ENCODE measurements at regions not wholly inside any gene's neighbourhood (a gene's known extent, or its start where the extent isn't known, plus 50 kb on each side); places are given as distances from the start of the nearest gene placed in this dataset.

DNA sequence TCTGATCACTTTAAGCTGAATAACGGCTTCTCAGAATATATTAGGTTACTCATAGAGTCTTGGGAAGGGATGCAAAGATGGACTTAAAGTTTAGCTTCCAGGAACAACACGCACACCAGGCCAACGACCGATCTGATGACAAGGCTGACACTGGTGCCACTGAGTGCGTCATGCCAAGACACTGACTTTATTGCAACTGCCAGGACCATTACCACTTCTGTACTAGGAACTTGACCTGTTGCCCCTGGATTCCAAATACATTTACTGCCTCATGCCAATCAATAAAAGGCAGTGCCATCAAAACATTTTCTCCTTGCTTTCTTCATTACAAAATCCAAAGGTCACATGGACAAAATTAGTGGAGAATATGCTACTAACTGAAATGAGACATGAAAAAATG is 505.9 kb upstream of the CTSO start:
- no peaks in the 10 kb centered on the region for H3K36me3 ChIP-seq (ENCODE audit: insufficient read depth, low read length)
- no peak for TF ChIP-seq EZH2phosphoT487 (IDR thresholded peaks at IDR 0.05; ENCODE audit: borderline replicate concordance, low read depth, low read length)
- TF ChIP-seq, protein P1, sequence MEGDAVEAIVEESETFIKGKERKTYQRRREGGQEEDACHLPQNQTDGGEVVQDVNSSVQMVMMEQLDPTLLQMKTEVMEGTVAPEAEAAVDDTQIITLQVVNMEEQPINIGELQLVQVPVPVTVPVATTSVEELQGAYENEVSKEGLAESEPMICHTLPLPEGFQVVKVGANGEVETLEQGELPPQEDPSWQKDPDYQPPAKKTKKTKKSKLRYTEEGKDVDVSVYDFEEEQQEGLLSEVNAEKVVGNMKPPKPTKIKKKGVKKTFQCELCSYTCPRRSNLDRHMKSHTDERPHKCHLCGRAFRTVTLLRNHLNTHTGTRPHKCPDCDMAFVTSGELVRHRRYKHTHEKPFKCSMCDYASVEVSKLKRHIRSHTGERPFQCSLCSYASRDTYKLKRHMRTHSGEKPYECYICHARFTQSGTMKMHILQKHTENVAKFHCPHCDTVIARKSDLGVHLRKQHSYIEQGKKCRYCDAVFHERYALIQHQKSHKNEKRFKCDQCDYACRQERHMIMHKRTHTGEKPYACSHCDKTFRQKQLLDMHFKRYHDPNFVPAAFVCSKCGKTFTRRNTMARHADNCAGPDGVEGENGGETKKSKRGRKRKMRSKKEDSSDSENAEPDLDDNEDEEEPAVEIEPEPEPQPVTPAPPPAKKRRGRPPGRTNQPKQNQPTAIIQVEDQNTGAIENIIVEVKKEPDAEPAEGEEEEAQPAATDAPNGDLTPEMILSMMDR (conservative IDR thresholded peaks at IDR 0.05; ENCODE audit: low read length) = no peak
- H2AFZ ChIP-seq (ENCODE audit: low read length) = no peak overlapping the region
- ChIA-PET CTCF (ENCODE audit: unreplicated experiment) (no interaction called here), POLR2A (no interaction called here)
- H4K20me1 ChIP-seq (ENCODE audit: insufficient read depth, low read length) = no peaks in the 10 kb centered on the region
- H3K9me3 ChIP-seq (ENCODE audit: low read length) = no peaks in the 10 kb centered on the region
- H3K27ac ChIP-seq (ENCODE audit: low read depth, low read length, poor library complexity, severe bottlenecking) = no peak overlapping the region
- intact Hi-C loops (cut with micrococcal nuclease; ENCODE audit: unreplicated experiment) = no loop called here
- H3K4me2 ChIP-seq (ENCODE audit: low read length) = no peak overlapping the region
- no peaks in the 10 kb centered on the region for H3K4me1 ChIP-seq (ENCODE audit: insufficient read depth, low read length, poor library complexity, severe bottlenecking)
- no peaks in the 10 kb centered on the region for H3K9me2 ChIP-seq (ENCODE audit: insufficient read depth, low read length)
- no peaks in the 10 kb centered on the region for H3K79me2 ChIP-seq (ENCODE audit: insufficient read depth, low read depth, low read length)
- DNase-seq (ENCODE audit: low spot score) = no peak
- no peak overlapping the region for H3K4me3 ChIP-seq (ENCODE audit: low read depth, low read length, poor library complexity, severe bottlenecking)
- BruUV-seq (replicated peaks) = no TSS peak

DNA sequence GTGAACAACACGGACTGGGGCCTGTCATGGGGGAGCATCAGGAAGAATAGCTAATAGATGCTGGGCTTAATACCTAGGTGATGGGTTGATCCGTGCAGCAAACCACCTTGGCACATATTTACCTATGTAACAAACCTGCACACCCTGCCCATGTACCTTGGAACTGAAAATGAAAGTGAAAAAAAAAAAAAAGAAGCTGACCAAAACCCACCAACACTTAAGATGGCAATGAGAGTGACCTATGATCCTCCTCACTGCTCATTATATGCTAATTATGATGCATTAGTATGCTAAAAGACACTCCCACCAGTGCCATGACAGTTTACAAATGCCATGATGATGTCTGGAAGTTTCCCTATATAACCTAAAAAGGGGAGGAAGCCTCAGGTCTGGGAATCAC is 503.2 kb upstream of the CTSO start:
- Histone ChIP-seq H3K9me3 (ENCODE audit: low read length) (no peaks in the 10 kb centered on the region), H3K4me3 (ENCODE audit: low read depth, low read length, poor library complexity, severe bottlenecking) (no peak overlapping the region), H4K20me1 (ENCODE audit: insufficient read depth, low read length) (no peaks in the 10 kb centered on the region), H3K36me3 (ENCODE audit: insufficient read depth, low read length) (no peaks in the 10 kb centered on the region), H2AFZ (ENCODE audit: low read length) (no peak overlapping the region), H3K4me2 (ENCODE audit: low read length) (no peak overlapping the region), H3K27ac (ENCODE audit: low read depth, low read length, poor library complexity, severe bottlenecking) (no peak overlapping the region), H3K79me2 (ENCODE audit: insufficient read depth, low read depth, low read length) (no peaks in the 10 kb centered on the region), H3K4me1 (ENCODE audit: insufficient read depth, low read length, poor library complexity, severe bottlenecking) (no peaks in the 10 kb centered on the region), H3K9me2 (ENCODE audit: insufficient read depth, low read length) (no peaks in the 10 kb centered on the region)
- TF ChIP-seq, protein P1 (conservative IDR thresholded peaks at IDR 0.05; ENCODE audit: low read length) = no peak
- TF ChIP-seq EZH2phosphoT487 (IDR thresholded peaks at IDR 0.05; ENCODE audit: borderline replicate concordance, low read depth, low read length) = no peak
- ChIA-PET CTCF (ENCODE audit: unreplicated experiment) (no interaction called here), POLR2A (interaction anchor here (0.7 kb wide), 1 partner anchor 194 kb away, joined by 3 read pairs; no protein-coding TSS in a partner anchor)
- BruUV-seq (replicated peaks) = no TSS peak
- no peak for DNase-seq (ENCODE audit: low spot score)
- intact Hi-C loops (cut with micrococcal nuclease; ENCODE audit: unreplicated experiment) = no loop called here

DNA sequence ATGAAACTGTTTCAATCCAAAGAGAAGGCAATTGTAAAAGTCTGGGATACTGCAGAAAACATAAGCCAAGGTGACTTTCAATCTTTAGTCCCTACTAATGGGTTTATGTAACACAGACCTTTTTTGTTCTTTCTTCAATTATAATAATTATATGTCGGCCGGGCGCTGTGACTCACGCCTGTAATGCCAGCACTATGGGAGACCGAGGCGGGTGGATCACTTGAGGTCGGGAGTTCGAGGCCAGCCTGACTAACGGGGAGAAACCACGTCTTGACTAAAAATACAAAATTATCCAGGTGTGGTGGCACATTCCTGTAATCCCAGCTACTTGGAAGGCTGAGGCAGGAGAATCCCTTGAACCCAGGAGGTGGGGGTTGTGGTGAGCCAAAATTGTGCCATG is 489.8 kb upstream of the CTSO start:
- H3K9me2 ChIP-seq (ENCODE audit: insufficient read depth, low read length) = no peaks in the 10 kb centered on the region
- no peak overlapping the region for H2AFZ ChIP-seq (ENCODE audit: low read length)
- H3K27ac ChIP-seq (ENCODE audit: low read depth, low read length, poor library complexity, severe bottlenecking) = no peak overlapping the region
- POLR2A ChIA-PET = no interaction called here
- BruUV-seq (replicated peaks) = no TSS peak
- no peak for DNase-seq (ENCODE audit: low spot score)
- TF ChIP-seq, protein P1 (conservative IDR thresholded peaks at IDR 0.05; ENCODE audit: low read length) = no peak
- TF ChIP-seq EZH2phosphoT487 (IDR thresholded peaks at IDR 0.05; ENCODE audit: borderline replicate concordance, low read depth, low read length) = no peak
- intact Hi-C loops (cut with micrococcal nuclease; ENCODE audit: unreplicated experiment) = no loop called here
- H4K20me1 ChIP-seq (ENCODE audit: insufficient read depth, low read length) = no peaks in the 10 kb centered on the region
- no peaks in the 10 kb centered on the region for H3K4me1 ChIP-seq (ENCODE audit: insufficient read depth, low read length, poor library complexity, severe bottlenecking)
- H3K79me2 ChIP-seq (ENCODE audit: insufficient read depth, low read depth, low read length) = no peaks in the 10 kb centered on the region
- CTCF ChIA-PET (ENCODE audit: unreplicated experiment) = no interaction called here
- H3K4me3 ChIP-seq (ENCODE audit: low read depth, low read length, poor library complexity, severe bottlenecking) = no peak overlapping the region
- no peak overlapping the region for H3K4me2 ChIP-seq (ENCODE audit: low read length)
- H3K9me3 ChIP-seq (ENCODE audit: low read length) = no peaks in the 10 kb centered on the region
- H3K36me3 ChIP-seq (ENCODE audit: insufficient read depth, low read length) = no peaks in the 10 kb centered on the region

Data from OCI-LY7 (cell line).